ENCODE measurements at regions not wholly inside any gene's neighbourhood (a gene's known extent, or its start where the extent isn't known, plus 50 kb on each side); places are given as distances from the start of the nearest gene placed in this dataset. TPM values are rescaled to one million over a fixed set of nuclear protein-coding genes. Genes with fewer than 3 reads are reported as not detected.

DNA sequence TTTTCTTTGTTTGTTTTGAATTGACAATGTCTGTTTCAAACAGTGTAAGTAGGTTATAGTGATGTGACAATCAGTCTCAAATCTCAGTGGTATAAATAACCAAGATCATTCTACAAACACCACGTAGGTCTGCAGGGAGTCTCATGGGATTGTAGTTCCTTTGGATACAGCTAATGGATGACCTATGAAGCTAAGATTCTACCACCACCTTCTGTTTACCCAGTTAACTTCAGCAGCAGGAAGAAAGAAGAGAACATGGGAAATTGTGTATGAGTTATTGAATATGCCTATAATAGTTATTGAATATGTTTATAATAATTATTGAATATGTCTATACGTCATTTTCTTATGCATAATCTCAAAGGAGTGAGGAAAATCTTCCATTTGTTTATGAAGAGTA lies 63.9 kb upstream of the SLITRK5 start:
- no peaks in the 10 kb centered on the region for H3K4me1 ChIP-seq
- no peak overlapping the region for H3K4me3 ChIP-seq
- TF ChIP-seq, protein P1, sequence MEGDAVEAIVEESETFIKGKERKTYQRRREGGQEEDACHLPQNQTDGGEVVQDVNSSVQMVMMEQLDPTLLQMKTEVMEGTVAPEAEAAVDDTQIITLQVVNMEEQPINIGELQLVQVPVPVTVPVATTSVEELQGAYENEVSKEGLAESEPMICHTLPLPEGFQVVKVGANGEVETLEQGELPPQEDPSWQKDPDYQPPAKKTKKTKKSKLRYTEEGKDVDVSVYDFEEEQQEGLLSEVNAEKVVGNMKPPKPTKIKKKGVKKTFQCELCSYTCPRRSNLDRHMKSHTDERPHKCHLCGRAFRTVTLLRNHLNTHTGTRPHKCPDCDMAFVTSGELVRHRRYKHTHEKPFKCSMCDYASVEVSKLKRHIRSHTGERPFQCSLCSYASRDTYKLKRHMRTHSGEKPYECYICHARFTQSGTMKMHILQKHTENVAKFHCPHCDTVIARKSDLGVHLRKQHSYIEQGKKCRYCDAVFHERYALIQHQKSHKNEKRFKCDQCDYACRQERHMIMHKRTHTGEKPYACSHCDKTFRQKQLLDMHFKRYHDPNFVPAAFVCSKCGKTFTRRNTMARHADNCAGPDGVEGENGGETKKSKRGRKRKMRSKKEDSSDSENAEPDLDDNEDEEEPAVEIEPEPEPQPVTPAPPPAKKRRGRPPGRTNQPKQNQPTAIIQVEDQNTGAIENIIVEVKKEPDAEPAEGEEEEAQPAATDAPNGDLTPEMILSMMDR (IDR thresholded peaks at IDR 0.05), result no peak
- no peak for TF ChIP-seq POLR2A (IDR thresholded peaks at IDR 0.05)
- intact Hi-C loops (cut with DNase I), result no loop called here
- no peaks in the 10 kb centered on the region for H3K9me3 ChIP-seq
- ATAC-seq, result no peak
- no peaks in the 10 kb centered on the region for H3K36me3 ChIP-seq (replicated peaks in 1 of 2; ENCODE audit: insufficient read depth in 1 of 2, low read depth in 2 of 2)
- no peaks in the 10 kb centered on the region for H3K27me3 ChIP-seq
- no peak overlapping the region for H3K27ac ChIP-seq
- no peak for DNase-seq
- WGBS, 2 donors, result 35 to 37% methylated on average over 2 of the region's 2 CpGs

- H3K4me3 ChIP-seq, result no peak overlapping the region
- DNase-seq (no peak), ATAC-seq (no peak)
- H3K27ac ChIP-seq, result no peak overlapping the region
- no peaks in the 10 kb centered on the region for H3K27me3 ChIP-seq
- WGBS, 2 donors, result 63 to 77% methylated on average over 2 of the region's 2 CpGs
- TF ChIP-seq POLR2A (IDR thresholded peaks at IDR 0.05), result no peak
- TF ChIP-seq, protein P1 (IDR thresholded peaks at IDR 0.05), result no peak
- H3K36me3 ChIP-seq (replicated peaks in 1 of 2; ENCODE audit: insufficient read depth in 1 of 2, low read depth in 2 of 2), result no peaks in the 10 kb centered on the region
- H3K4me1 ChIP-seq, result no peaks in the 10 kb centered on the region
- H3K9me3 ChIP-seq, result no peaks in the 10 kb centered on the region
- intact Hi-C loops (cut with DNase I), result no loop called here
Measured at GRCh38 chr13:87614276-87614675, 56.9 kb upstream of the SLITRK5 start.

Small RNA genes in the stretch of these regions (small RNA-seq; reads per million reads assigned to genes)
- gene UBBP5, result not detected

All from body of pancreas (tissue), 4 donors.